Fibroblast of lung (primary cell): ENCODE measurements at regions not wholly inside any gene's neighbourhood (a gene's known extent, or its start where the extent isn't known, plus 50 kb on each side); places are given as distances from the start of the nearest gene placed in this dataset.

Experiments used
- CTCF ChIP-seq, 2 donors: IDR thresholded peaks in 1 of 2; conservative IDR thresholded peaks in 1 of 2; 1 replicate in 1 of 2; 2 replicates in 1 of 2; pipeline ENCODE4 v1.5.1; 2011 to 2012; ENCODE audit warnings: low read length in 2 of 2, control low read depth in 1 of 2, inconsistent platforms in 1 of 2, low read depth in 1 of 2, mild to moderate bottlenecking in 1 of 2
- EZH2 ChIP-seq: IDR thresholded peaks from 2 replicates; pipeline ENCODE4 v1.5.1; 2012; ENCODE audit warnings: low read length, control low read depth, mild to moderate bottlenecking; ENCODE audit errors: missing control alignments

- TF ChIP-seq CTCF (conservative IDR thresholded peaks at IDR 0.05 in 1 of 2, IDR thresholded peaks at IDR 0.05 in 1 of 2; ENCODE audit: low read depth in 1 of 2, low read length in 2 of 2) (no peak), EZH2 (no peak)
These were observed 584.3 kb downstream of the BCL11A start for GRCh38 chr2:59969161-59969560.
